Transverse colon (tissue), 3 donors: ENCODE measurements at regions not wholly inside any gene's neighbourhood (a gene's known extent, or its start where the extent isn't known, plus 50 kb on each side); places are given as distances from the start of the nearest gene placed in this dataset.
"Not testable (repeated sequence)": the region's sequence is repeated elsewhere in the genome, so short reads cannot be mapped to it uniquely, and the experiment has no call there.

ENCODE experiments used
- CTCF ChIP-seq, 5 experiments: fragments of 200-600 bp in 3 of 5; fragments of 450-650 bp in 2 of 5; sonication (generic) in 3 of 5; IDR thresholded peaks; 1 replicate in 2 of 5; 2 replicates in 3 of 5; pipeline ENCODE4 v1.5.1; 2016 to 2017; ENCODE audit warnings: antibody characterized with exemption in 5 of 5, inconsistent platforms in 3 of 5, mild to moderate bottlenecking in 2 of 5, moderate library complexity in 1 of 5
- EP300 ChIP-seq: sonication (generic); formaldehyde crosslinking; IDR thresholded peaks from one replicate; pipeline ENCODE4 v1.6.1; 2017; ENCODE audit warnings: antibody characterized with exemption, low read depth

- not testable (repeated sequence) for TF ChIP-seq CTCF (IDR thresholded peaks at IDR 0.05); EP300
These were observed 551.9 kb downstream of the FAM181B start for GRCh38 chr11:82181796-82182195.
